ENCODE measurements at regions not wholly inside any gene's neighbourhood (a gene's known extent, or its start where the extent isn't known, plus 50 kb on each side); places are given as distances from the start of the nearest gene placed in this dataset.

- Histone ChIP-seq H3K4me2 (ENCODE audit: low read length) (no peak overlapping the region), H3K79me2 (ENCODE audit: insufficient read depth, low read length) (no peaks in the 10 kb centered on the region), H2AFZ (ENCODE audit: low read depth, low read length, poor library complexity, severe bottlenecking) (no peak overlapping the region), H3K4me1 (ENCODE audit: control insufficient read depth in 1 of 2, insufficient read depth in 2 of 2, low read length in 2 of 2) (no peaks in the 10 kb centered on the region), H3K9me3 (ENCODE audit: control insufficient read depth in 1 of 2, insufficient read depth in 1 of 2, low read depth in 1 of 2, low read length in 2 of 2) (no peaks in the 10 kb centered on the region), H3K9me2 (ENCODE audit: insufficient read depth) (no peaks in the 10 kb centered on the region), H3K27ac (ENCODE audit: low read depth, low read length) (no peak overlapping the region), H3K9ac (ENCODE audit: low read length) (no peak overlapping the region), H3K27me3 (ENCODE audit: insufficient read depth, low read length) (no peaks in the 10 kb centered on the region), H3K36me3 (ENCODE audit: control insufficient read depth in 1 of 2, insufficient read depth in 2 of 2, low read length in 2 of 2) (no peaks in the 10 kb centered on the region), H4K20me1 (ENCODE audit: insufficient read depth) (no peaks in the 10 kb centered on the region), H3K4me3 (replicated peaks in 1 of 2; ENCODE audit: low read depth in 1 of 2, low read length in 2 of 2) (no peak overlapping the region)
- no peak for ATAC-seq
- no TSS peak for BruUV-seq (replicated peaks)
- TF ChIP-seq ZFX (IDR thresholded peaks at IDR 0.05): no peak
- TF ChIP-seq ELF1 (IDR thresholded peaks at IDR 0.05; ENCODE audit: borderline replicate concordance, low read depth): no peak
- TF ChIP-seq SP1 (IDR thresholded peaks at IDR 0.05; ENCODE audit: low read depth): no peak
- no peak for TF ChIP-seq SRF (IDR thresholded peaks at IDR 0.05; ENCODE audit: low read depth)
- no peak for TF ChIP-seq FOSL1 (IDR thresholded peaks at IDR 0.05; ENCODE audit: low read depth)
- TF ChIP-seq CEBPB (IDR thresholded peaks at IDR 0.05; ENCODE audit: low read depth): no peak
- no peak for TF ChIP-seq JUND (IDR thresholded peaks at IDR 0.05)
- TF ChIP-seq TCF7L2 (IDR thresholded peaks at IDR 0.05; ENCODE audit: borderline replicate concordance, extremely low read depth, insufficient read depth, insufficient read length): no peak
- no peak for TF ChIP-seq REST (IDR thresholded peaks at IDR 0.05; ENCODE audit: low read depth)
- no peak for TF ChIP-seq EGR1 (IDR thresholded peaks at IDR 0.05; ENCODE audit: low read depth)
- no peak for TF ChIP-seq CTCF (IDR thresholded peaks at IDR 0.05 in 2 of 3, conservative IDR thresholded peaks at IDR 0.05 in 1 of 3; ENCODE audit: borderline replicate concordance in 1 of 3, insufficient read depth in 1 of 3, low read depth in 2 of 3, low read length in 2 of 3)
- no peak for TF ChIP-seq ZNF274 (IDR thresholded peaks at IDR 0.05; ENCODE audit: low read depth, low read length)
- TF ChIP-seq YY1 (IDR thresholded peaks at IDR 0.05; ENCODE audit: extremely low read depth, insufficient replicate concordance, low read depth, low read length): no peak
- TF ChIP-seq POLR2A (IDR thresholded peaks at IDR 0.05; ENCODE audit: borderline replicate concordance, extremely low read depth, insufficient read depth, insufficient read length): no peak
- no peak for TF ChIP-seq SIN3A (IDR thresholded peaks at IDR 0.05; ENCODE audit: low read depth)
- no peak for TF ChIP-seq CBX3 (IDR thresholded peaks at IDR 0.05; ENCODE audit: low read depth)
- no peak for TF ChIP-seq MAX (IDR thresholded peaks at IDR 0.05)
- no peak for TF ChIP-seq EZH2 (IDR thresholded peaks at IDR 0.05)
- TF ChIP-seq ATF3 (IDR thresholded peaks at IDR 0.05): no peak
- TF ChIP-seq POLR2AphosphoS5 (IDR thresholded peaks at IDR 0.05; ENCODE audit: low read depth, low read length): no peak
- intact Hi-C loops (cut with micrococcal nuclease): no loop called here
- no peak for DNase-seq (ENCODE audit: low read depth, low spot score)
- POLR2A ChIA-PET: no interaction called here
- CTCF ChIA-PET: no interaction called here
- RAD21 ChIA-PET (ENCODE audit: low non-redundant PET in 1 of 2, low total read pairs in 2 of 2, uncharacterized antibody in 2 of 2, unreplicated experiment in 2 of 2): no interaction called here
Observed at GRCh38 chr5:121189342-121190305, 662.1 kb upstream of the FTMT start.

Measured in HCT116 (cell line).